ENCODE measurements at regions not wholly inside any gene's neighbourhood (a gene's known extent, or its start where the extent isn't known, plus 50 kb on each side); places are given as distances from the start of the nearest gene placed in this dataset.

DNA sequence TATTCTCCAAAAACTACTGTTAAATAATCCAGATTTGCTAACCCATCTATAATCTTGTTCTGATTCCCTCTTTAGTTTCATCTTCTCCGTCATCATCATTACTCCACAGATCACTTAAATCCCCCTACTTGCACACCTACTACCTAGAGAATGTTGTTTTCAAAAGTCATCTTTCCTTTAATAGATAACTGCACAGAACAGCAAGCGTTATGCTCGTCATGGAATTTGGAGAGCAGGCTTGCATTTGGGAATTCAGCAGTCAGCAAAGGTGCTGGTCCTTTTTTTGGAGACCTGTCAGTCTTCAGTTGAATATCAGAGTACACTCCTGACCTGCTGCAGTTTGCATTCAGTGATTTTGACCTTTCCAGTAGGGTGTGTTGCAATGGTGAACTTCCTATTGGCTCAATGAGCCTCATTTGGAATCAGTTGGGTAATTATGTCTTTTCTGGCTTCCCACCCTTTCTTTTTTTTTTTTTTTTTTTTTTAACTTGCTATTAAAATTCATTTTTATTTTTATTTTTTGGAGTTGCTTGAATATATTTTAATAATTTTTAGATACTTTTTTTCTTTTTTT is 110.6 kb downstream of the HNRNPLL start:
- no peak overlapping the region for H3K4me3 ChIP-seq (ENCODE audit: low read depth, low read length)
- TF ChIP-seq, protein P1, sequence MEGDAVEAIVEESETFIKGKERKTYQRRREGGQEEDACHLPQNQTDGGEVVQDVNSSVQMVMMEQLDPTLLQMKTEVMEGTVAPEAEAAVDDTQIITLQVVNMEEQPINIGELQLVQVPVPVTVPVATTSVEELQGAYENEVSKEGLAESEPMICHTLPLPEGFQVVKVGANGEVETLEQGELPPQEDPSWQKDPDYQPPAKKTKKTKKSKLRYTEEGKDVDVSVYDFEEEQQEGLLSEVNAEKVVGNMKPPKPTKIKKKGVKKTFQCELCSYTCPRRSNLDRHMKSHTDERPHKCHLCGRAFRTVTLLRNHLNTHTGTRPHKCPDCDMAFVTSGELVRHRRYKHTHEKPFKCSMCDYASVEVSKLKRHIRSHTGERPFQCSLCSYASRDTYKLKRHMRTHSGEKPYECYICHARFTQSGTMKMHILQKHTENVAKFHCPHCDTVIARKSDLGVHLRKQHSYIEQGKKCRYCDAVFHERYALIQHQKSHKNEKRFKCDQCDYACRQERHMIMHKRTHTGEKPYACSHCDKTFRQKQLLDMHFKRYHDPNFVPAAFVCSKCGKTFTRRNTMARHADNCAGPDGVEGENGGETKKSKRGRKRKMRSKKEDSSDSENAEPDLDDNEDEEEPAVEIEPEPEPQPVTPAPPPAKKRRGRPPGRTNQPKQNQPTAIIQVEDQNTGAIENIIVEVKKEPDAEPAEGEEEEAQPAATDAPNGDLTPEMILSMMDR (IDR thresholded peaks at IDR 0.05; ENCODE audit: low read depth, low read length) = no peak

DNA sequence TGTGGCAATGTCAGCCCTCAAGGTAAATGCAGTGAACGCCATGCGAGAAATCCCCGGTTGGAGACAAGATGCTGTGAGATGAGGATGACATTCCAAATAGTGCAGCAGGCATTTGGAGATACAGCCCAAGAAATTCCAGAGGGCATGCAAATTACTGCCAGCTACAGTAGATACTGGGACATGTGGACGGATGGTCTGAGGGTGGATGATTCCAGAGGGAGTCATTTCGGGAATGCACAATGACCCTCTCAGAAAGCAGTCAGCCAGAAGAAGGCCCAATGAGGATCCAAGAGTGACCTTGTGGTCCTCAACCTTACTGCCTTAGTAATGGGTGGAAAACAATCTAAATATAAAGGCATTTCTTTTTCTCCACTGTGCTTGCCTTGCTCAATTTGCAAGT is 111.3 kb downstream of the HNRNPLL start:
- no peak overlapping the region for H3K4me3 ChIP-seq (ENCODE audit: low read depth, low read length)
- TF ChIP-seq, protein P1 (IDR thresholded peaks at IDR 0.05; ENCODE audit: low read depth, low read length) = no peak

DNA sequence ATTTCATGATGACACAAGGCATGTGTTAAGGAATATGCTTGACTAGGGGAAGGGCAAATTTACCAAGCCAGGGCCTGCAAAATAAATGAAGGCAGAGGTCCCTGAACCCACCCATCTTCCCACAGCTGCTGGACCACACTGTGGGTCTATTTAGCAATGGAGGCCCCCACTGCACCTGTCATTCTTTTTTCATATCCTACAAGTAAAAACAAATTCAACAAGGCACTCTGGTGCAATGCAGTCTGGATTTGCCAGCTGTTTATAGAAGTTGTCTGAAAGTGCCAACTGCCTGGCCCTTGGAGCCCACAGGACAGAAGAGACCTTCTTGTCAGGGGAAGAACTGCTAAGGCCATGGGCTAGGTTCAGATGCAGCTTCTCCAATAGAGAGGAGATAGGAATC is 112.8 kb upstream of the ATL2 start:
- TF ChIP-seq, protein P1 (IDR thresholded peaks at IDR 0.05; ENCODE audit: low read depth, low read length) = no peak
- H3K4me3 ChIP-seq (ENCODE audit: low read depth, low read length) = no peak overlapping the region

DNA sequence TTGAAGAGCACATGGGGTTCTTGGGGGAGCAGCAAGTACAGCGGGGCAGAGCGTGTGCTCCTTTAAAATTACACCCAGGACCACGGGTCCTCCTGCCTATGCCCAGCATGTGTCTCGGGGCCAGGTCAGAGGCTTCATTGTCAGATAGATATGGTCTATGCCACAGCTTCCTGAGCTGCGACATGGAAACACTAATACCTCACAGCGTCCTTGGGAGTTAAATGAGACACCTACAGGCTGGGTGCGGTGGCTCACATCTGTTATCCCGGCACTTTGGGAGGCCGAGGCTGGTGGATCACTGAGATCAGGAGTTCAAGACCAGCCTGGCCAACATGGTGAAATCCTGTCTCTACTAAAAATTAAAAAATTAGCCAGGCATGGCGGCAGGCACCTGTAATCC is 110.8 kb upstream of the ATL2 start:
- H3K4me3 ChIP-seq (ENCODE audit: low read depth, low read length) = no peak overlapping the region
- TF ChIP-seq, protein P1 (IDR thresholded peaks at IDR 0.05; ENCODE audit: low read depth, low read length) = no peak

DNA sequence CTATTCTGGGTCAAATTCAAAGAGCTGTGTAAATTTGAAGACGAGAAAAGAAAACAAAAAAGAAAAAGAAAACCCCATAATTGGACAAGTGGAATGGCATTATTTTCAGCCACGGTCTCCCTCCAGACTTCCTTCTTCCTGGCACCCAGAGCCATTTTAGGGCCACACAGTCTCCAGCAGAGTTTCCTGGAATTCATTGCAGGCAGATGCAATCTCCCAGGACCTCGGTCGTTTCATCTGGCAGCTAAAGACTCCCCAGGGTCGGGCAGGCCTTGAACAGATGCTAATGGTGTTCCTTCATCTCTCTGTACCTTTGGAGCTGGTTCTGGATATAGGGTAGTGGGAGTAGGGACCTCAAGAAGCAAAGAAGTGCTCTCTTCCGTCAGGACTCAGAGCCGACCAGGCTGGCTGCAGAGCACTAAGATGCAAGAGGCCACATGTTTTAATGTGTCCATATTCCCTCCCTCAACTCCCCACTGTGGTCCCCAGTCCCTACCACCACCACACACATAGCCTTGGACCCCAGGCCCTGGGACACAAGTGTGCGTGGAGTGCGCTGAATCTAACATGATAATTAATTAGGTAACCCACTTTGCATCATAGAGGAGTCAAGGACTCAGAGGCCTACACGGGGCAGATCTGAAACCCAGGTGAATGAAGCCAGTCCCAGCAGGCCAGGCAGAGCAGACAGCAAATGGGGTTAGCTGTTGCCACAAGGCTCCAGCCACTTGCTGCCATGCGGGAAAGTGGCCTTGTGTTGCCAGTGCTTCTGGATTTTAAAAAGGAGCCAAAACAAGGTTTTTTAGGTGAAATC is 109.3 kb upstream of the ATL2 start:
- no peak overlapping the region for H3K4me3 ChIP-seq (ENCODE audit: low read depth, low read length)
- TF ChIP-seq, protein P1 (IDR thresholded peaks at IDR 0.05; ENCODE audit: low read depth, low read length) = no peak

DNA sequence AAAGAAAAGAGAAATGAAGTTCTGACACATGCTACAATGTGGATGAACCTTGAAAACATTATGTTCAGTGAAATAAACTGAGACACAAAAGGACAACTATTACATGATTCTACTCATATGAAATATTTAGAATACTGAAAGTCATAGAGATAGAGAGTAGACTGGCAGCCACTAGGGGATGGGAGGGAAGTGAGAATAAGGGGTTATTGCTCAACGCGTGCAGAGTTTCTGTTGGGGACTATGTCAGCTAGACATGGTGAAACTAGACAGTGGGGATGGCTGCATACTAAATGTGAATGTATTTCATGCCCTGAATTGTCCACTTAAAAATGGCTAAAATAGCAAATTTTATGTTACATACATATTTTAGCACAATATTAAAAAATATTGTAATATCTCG is 108.7 kb upstream of the ATL2 start:
- TF ChIP-seq, protein P1 (IDR thresholded peaks at IDR 0.05; ENCODE audit: low read depth, low read length) = no peak
- no peak overlapping the region for H3K4me3 ChIP-seq (ENCODE audit: low read depth, low read length)

DNA sequence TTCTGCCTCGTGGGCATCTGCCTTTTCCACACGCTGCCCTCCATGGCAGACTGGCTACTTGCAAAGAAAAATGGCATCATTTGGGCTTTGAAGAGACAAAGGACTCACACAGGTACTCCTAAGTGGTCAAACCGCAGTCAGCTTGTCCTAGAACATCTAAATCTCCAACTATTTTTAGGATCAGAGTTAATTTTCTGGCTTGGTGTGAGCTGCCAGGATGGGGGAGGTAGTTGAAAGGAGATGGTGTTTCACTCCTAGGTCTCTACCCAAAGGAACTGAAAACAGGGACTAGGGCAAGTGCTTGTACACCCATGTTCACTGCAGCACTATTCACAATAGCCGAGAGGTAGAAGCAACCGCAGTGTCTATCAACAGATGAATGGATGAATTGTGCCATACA is 107.9 kb upstream of the ATL2 start:
- no peak overlapping the region for H3K4me3 ChIP-seq (ENCODE audit: low read depth, low read length)
- TF ChIP-seq, protein P1 (IDR thresholded peaks at IDR 0.05; ENCODE audit: low read depth, low read length) = no peak
